Ovary (tissue), 7 donors: ENCODE measurements at regions not wholly inside any gene's neighbourhood (a gene's known extent, or its start where the extent isn't known, plus 50 kb on each side); places are given as distances from the start of the nearest gene placed in this dataset.

Experiments
- DNase-seq, 5 donors: peaks; one replicate each; pipeline ENCODE4 v3.0.0-alpha.2; 2019 to 2020
- H3K27ac ChIP-seq, 2 donors: fragments of 200-600 bp; one replicate each; pipeline versions ENCODE4 v1.5.1 to v1.8.0; 2019 to 2022
- H3K27me3 ChIP-seq: fragments of 200-600 bp; one replicate; pipeline ENCODE4 v1.8.0; 2022
- H3K36me3 ChIP-seq: fragments of 200-600 bp; sonication (generic); one replicate; pipeline ENCODE4 v1.5.1; 2019
- H3K4me1 ChIP-seq: one replicate; pipeline ENCODE4 v1.8.1; 2013; ENCODE audit warnings: mild to moderate bottlenecking, moderate library complexity; ENCODE audit not compliant: insufficient read depth
- H3K4me3 ChIP-seq: fragments of 200-600 bp; sonication (generic); one replicate; pipeline ENCODE4 v1.5.1; 2017
- H3K9me3 ChIP-seq, 2 donors: fragments of 200-600 bp in 1 of 2; sonication (generic) in 1 of 2; one replicate each; pipeline versions ENCODE4 v1.5.1 to v1.8.1; 2013 to 2019; ENCODE audit warnings: mild to moderate bottlenecking in 1 of 2, moderate library complexity in 1 of 2
- CTCF ChIP-seq, 3 donors: fragments of 450-650 bp in 2 of 3; fragments of 200-600 bp in 1 of 3; IDR thresholded peaks; one replicate each; pipeline versions ENCODE4 v1.5.1 to v1.8.0; 2016 to 2022; ENCODE audit warnings: antibody characterized with exemption in 3 of 3, mild to moderate bottlenecking in 1 of 3
- EP300 ChIP-seq: sonication (generic); formaldehyde crosslinking; IDR thresholded peaks from one replicate; pipeline ENCODE4 v1.6.1; 2017; ENCODE audit warnings: antibody characterized with exemption
- POLR2A ChIP-seq: fragments of 450-650 bp; IDR thresholded peaks from one replicate; pipeline ENCODE4 v1.6.1; 2017; ENCODE audit warnings: antibody characterized with exemption, mild to moderate bottlenecking, moderate library complexity
- WGBS, 3 donors: extraction: QIAGEN DNeasy Blood & Tissue Kit in 1 of 3; methylation state at CpG; one replicate each; pipeline versions ENCODE4 v1.1.5 to v1.1.7; 2013 to 2017; 5-methylcytosine and 5-hydroxymethylcytosine counted together
- intact Hi-C, 4 donors: fragments of 100-400 bp; cut with DNase I; formaldehyde crosslinking; loops; one replicate each; pipeline versions ENCODE4 v1.11.0 to v1.15.1; 2022 to 2023
- donor health status: DM: no; HTN: no; CAD: no; lungs with moderate emphysema.
- donor health status: DM: no; HTN: no; CAD: no.
- donor health status: Bipolar disorder and iron deficiency.
- donor health status: DM: no; HTN: no; CAD: no.
- donor health status: DM: yes; HTN: yes; CAD: no.

- TF ChIP-seq CTCF (IDR thresholded peaks at IDR 0.05) (no peak), EP300 (no peak), POLR2A (no peak)
- Histone ChIP-seq H3K27me3 (no peaks in the 10 kb centered on the region), H3K4me1 (peaks cover 14% of the 10 kb centered on the region), H3K9me3 (no peaks in the 10 kb centered on the region), H3K36me3 (no peaks in the 10 kb centered on the region), H3K4me3 (no peak overlapping the region), H3K27ac (no peak overlapping the region)
- WGBS, 3 donors = 11 to 27% (median 14%) methylated on average over 6 of the region's 6 CpGs
- no peak for DNase-seq
- intact Hi-C loops = no loop called here
These were observed 349.0 kb downstream of the PRL start for GRCh38 chr6:21947731-21948386.

GRCh38 chr6:21949211-21949801 lies 347.5 kb downstream of the PRL start:
- H3K36me3 ChIP-seq = no peaks in the 10 kb centered on the region
- TF ChIP-seq EP300 (no peak), CTCF (IDR thresholded peaks at IDR 0.05) (no peak), POLR2A (no peak)
- H3K27me3 ChIP-seq = no peaks in the 10 kb centered on the region
- 41 to 67% (median 56%) methylated on average over 3 of the region's 3 CpGs for WGBS, 3 donors
- peaks cover 24% of the 10 kb centered on the region for H3K4me1 ChIP-seq
- H3K4me3 ChIP-seq = no peak overlapping the region
- DNase-seq = no peak
- intact Hi-C loops = no loop called here
- H3K9me3 ChIP-seq = no peaks in the 10 kb centered on the region
- H3K27ac ChIP-seq = no peak overlapping the region

- intact Hi-C loops = no loop called here
- Histone ChIP-seq H3K4me1 (peaks cover 28% of the 10 kb centered on the region), H3K27me3 (no peaks in the 10 kb centered on the region), H3K9me3 (no peaks in the 10 kb centered on the region), H3K27ac (no peak overlapping the region), H3K4me3 (no peak overlapping the region), H3K36me3 (no peaks in the 10 kb centered on the region)
- 94 to 96% (median 95%) methylated on average over 7 of the region's 7 CpGs for WGBS, 3 donors
- DNase-seq = no peak
- TF ChIP-seq EP300 (no peak), POLR2A (no peak), CTCF (IDR thresholded peaks at IDR 0.05) (no peak)
These were observed 344.5 kb downstream of the PRL start for GRCh38 chr6:21952367-21952766.

- DNase-seq = peak in 2 of 5 donors; percentile 17 to 39
- Histone ChIP-seq H3K27ac (peak overlapping the region in 1 of 2 donors; percentile 49), H3K4me3 (no peak overlapping the region), H3K27me3 (no peaks in the 10 kb centered on the region), H3K36me3 (no peaks in the 10 kb centered on the region), H3K4me1 (peaks cover 25% of the 10 kb centered on the region), H3K9me3 (no peaks in the 10 kb centered on the region)
- intact Hi-C loops = no loop called here
- TF ChIP-seq CTCF (IDR thresholded peaks at IDR 0.05) (no peak), POLR2A (no peak), EP300 (no peak)
- 5 to 16% (median 9%) methylated on average over 10 of the region's 10 CpGs for WGBS, 3 donors
These were observed 342.7 kb downstream of the PRL start for GRCh38 chr6:21953831-21954801.
